NB4 (cell line): ENCODE measurements at regions not wholly inside any gene's neighbourhood (a gene's known extent, or its start where the extent isn't known, plus 50 kb on each side); places are given as distances from the start of the nearest gene placed in this dataset.

Experiments used
- CTCF ChIP-seq: IDR thresholded peaks from one replicate; pipeline ENCODE4 v1.5.1; 2012; ENCODE audit warnings: low read depth, low read length
- POLR2A ChIP-seq: IDR thresholded peaks from 2 replicates; pipeline ENCODE4 v1.6.1; 2011; ENCODE audit warnings: mild to moderate bottlenecking; ENCODE audit not compliant: insufficient read length; ENCODE audit errors: extremely low read depth

GRCh38 chr16:73966851-73967250, 329.8 kb upstream of the PSMD7 start:
- no peak for TF ChIP-seq CTCF
- no peak for TF ChIP-seq POLR2A
